Omental fat pad (tissue), 3 donors: ENCODE measurements at regions not wholly inside any gene's neighbourhood (a gene's known extent, or its start where the extent isn't known, plus 50 kb on each side); places are given as distances from the start of the nearest gene placed in this dataset.

ENCODE experiments used
- ATAC-seq: fragments of 150-250 bp; one replicate; pipeline ENCODE4 v1.9.1; 2016; ENCODE audit warnings: mild to moderate bottlenecking, moderate library complexity; ENCODE audit not compliant: low FRiP score
- DNase-seq: peaks from one replicate; pipeline ENCODE4 v3.0.0-alpha.2; 2019; ENCODE audit warnings: low spot score
- TF ChIP-seq, protein P1 (sequence below), 3 donors: fragments of 450-650 bp; IDR thresholded peaks; one replicate each; pipeline ENCODE4 v1.5.1; 2016 to 2017; ENCODE audit warnings: antibody characterized with exemption in 3 of 3, mild to moderate bottlenecking in 3 of 3, moderate library complexity in 2 of 3

DNA sequence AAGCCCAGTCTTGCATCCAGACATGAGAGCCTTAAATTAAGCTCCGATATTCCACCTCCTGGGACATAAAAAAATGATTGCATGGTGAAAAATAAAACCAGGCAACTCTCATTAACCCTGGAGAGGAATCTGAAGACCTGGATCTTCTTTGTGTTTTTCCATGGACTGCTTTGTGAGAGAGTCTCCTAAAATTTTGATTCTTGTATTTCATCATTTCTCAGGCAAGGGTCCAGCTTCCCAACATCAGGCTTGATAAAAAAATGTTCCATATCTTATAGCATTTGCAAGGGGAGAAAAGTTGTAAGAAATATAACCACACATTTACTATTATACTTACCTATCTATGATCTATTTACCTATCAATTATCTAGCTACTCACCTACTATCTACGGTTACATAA, 327.5 kb upstream of the SPHKAP start:
- DNase-seq (no peak), ATAC-seq (no peak)
- TF ChIP-seq, protein P1, sequence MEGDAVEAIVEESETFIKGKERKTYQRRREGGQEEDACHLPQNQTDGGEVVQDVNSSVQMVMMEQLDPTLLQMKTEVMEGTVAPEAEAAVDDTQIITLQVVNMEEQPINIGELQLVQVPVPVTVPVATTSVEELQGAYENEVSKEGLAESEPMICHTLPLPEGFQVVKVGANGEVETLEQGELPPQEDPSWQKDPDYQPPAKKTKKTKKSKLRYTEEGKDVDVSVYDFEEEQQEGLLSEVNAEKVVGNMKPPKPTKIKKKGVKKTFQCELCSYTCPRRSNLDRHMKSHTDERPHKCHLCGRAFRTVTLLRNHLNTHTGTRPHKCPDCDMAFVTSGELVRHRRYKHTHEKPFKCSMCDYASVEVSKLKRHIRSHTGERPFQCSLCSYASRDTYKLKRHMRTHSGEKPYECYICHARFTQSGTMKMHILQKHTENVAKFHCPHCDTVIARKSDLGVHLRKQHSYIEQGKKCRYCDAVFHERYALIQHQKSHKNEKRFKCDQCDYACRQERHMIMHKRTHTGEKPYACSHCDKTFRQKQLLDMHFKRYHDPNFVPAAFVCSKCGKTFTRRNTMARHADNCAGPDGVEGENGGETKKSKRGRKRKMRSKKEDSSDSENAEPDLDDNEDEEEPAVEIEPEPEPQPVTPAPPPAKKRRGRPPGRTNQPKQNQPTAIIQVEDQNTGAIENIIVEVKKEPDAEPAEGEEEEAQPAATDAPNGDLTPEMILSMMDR (IDR thresholded peaks at IDR 0.05): no peak

DNA sequence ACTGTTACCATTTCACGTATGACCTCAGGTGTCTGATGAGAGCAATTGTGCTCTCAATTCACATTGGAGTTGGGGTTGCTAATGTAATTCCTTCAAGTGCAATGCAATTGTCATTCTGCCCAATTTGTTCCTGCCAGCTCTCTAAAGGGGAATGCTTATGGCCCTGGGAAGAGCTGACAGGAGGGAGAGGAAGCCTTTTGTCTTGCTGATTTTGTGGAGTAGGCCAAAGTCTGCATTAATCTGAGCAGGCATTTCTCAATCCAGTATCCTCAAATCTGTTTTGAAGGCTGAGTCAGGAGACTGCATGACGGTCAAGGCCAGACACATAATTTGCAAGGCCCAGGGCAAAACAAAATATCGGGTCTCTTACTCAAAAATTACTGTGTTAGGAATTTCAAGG, 326.4 kb upstream of the SPHKAP start:
- ATAC-seq: no peak
- no peak for DNase-seq
- TF ChIP-seq, protein P1 (IDR thresholded peaks at IDR 0.05): no peak

DNA sequence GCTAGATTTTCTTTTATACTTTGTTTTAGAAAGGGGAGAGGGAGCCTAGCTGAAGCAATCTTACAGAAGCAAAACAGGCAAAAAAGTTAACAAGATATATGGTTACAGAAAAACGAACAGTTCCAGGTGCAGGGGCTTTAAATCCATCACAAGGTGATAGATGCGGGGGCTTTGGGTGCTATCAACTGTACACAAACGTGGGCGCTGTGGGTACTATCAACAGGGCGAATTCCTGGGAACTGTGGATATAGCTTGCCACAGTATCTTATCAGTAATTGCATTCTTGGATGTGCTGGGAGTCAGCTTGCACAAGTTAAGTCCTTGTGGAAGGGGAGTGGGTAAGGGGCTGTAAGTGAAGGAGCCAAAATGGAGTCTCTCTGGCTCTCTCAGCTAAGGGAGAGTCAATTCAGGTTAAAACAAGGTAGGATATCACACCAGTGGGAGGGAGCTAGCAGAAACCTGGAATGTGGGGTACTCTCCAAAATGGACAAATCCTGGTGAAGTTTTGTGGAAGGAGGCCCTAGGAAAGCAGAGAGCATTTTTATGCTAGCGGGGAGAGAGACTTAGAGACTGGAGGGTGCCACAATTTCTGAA, 325.8 kb upstream of the SPHKAP start:
- ATAC-seq (no peak), DNase-seq (no peak)
- TF ChIP-seq, protein P1 (IDR thresholded peaks at IDR 0.05): no peak

DNA sequence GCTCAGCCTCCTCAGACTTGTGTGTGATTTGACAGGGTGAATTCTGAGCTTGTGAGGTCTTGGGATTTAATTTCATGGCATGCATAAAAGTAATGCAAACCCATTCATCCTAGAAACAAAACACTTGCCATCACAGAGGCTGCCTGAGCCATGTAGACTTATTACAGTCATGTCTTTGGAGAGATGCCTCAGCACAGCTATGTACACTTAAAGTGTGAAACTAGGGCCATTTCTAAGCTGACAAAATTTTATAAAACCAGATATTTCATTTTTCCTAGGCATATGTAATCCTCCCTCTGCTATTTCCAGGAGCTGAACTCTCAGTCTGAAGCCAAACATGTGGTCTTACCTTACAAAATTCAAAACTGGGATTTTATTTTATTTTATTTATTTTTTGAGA, 322.2 kb upstream of the SPHKAP start:
- DNase-seq: no peak
- TF ChIP-seq, protein P1 (IDR thresholded peaks at IDR 0.05): no peak
- ATAC-seq: no peak

GRCh38 chr2:228493852-228494251, 312.4 kb upstream of the SPHKAP start:
- TF ChIP-seq, protein P1 (IDR thresholded peaks at IDR 0.05): no peak
- no peak for ATAC-seq
- no peak for DNase-seq

DNA sequence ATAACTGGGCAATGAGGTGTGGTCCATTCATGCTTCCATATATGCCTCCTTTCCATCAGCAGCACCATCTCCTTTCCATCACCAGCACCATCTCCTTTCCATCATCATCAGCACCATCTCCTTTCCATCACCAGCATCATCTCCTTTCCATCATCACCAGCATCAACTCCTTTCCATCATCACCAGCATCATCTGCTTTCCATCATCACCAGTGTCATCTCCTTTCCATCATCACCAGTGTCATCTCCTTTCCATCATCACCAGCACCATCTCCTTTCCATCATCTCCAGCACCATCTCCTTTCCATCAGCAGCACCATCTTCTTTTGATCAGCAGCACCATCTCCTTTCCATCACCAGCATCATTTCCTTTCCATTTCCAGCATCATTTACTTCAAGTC, 297.5 kb upstream of the SPHKAP start:
- TF ChIP-seq, protein P1 (IDR thresholded peaks at IDR 0.05): no peak
- no peak for DNase-seq
- no peak for ATAC-seq

DNA sequence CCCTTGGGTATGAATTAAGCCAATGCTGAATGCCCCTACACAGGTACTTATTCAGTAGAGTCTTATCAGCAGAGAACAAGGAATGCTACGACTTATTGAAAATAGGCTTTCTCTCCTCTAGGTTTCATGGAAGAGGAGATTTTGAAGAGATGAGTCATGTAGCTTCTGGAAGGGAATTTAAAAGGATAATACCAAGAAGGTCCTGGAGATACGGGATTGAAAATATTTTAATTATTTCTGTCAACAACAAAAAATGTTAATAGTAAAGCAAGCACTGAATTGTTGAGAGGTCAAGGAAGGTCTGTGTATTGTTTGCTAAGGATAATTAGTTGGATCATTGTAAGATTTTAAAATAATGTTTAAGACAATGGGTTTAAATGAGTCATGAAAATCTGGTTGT, 293.0 kb upstream of the SPHKAP start:
- TF ChIP-seq, protein P1 (IDR thresholded peaks at IDR 0.05): no peak
- DNase-seq: no peak
- no peak for ATAC-seq
